HG03442 (cell line): ENCODE measurements at regions not wholly inside any gene's neighbourhood (a gene's known extent, or its start where the extent isn't known, plus 50 kb on each side); places are given as distances from the start of the nearest gene placed in this dataset.
"Not testable (repeated sequence)": the region's sequence is repeated elsewhere in the genome, so short reads cannot be mapped to it uniquely, and the experiment has no call there.

Experiments
- ATAC-seq: cut with Tn5 transposase; IDR thresholded peaks from one replicate; pipeline ENCODE4 v1.9.1; 2021; ENCODE audit warnings: mild to moderate bottlenecking, moderate library complexity; ENCODE audit not compliant: unreplicated experiment

DNA sequence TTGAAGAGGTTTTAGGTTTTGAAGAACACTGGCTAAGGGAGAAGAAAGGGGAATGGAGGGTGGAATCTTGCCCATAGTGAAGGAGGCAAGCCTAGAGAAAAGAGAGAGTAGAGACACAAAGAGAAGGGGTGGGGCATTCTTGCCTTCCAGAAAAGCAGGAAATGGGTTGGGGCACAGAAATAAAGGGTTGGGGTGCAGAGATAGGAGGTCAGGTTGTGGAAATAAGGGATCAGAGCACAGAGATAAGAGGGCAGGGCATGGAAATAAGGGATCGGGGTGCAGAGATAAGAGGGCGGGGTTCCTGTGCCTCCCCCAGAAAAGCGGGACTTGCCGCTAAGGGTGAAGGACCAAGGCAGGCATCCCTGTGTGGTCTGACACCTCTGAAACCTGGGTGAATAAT lies 69.9 kb downstream of the ALG1L2 start:
- not testable (repeated sequence) for ATAC-seq

DNA sequence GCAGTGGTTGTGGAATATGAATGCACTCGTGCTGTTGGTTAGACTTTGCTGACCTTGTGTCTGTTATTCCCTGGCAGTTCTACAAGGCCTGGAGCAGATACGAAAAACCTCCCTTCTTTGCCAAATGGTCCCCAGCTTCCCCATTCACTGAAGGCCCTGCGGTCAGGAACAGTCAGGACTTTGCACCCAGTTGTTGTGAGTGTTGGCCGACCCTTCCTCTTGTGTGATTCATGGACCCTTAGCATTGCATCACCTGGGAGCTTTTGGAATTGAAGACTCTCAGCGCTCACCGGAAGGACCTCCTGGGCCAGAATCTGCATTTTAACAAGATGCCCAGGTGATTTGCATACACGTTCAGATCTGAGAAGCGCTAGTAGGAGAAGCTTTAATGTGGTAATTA lies 71.6 kb downstream of the ALG1L2 start:
- not testable (repeated sequence) for ATAC-seq

DNA sequence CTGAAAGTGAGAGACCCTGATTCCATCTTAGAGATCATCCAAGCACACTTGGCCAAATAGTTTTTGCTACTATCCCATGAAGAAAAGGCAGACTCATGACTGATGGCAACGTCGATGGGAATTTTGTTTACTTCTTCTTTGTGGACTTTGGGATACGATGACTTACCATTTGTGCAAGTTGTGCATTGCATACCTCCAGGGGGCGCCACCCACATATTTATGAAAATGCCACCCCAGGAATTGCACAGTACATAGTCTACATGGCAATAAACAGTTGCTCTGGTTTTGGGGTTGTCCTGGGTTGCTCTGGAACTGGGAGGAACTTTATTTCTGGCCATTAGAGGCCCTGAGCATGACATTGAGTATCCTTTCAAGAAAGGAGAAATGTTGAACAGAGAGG lies 73.8 kb downstream of the ALG1L2 start:
- not testable (repeated sequence) for ATAC-seq

DNA sequence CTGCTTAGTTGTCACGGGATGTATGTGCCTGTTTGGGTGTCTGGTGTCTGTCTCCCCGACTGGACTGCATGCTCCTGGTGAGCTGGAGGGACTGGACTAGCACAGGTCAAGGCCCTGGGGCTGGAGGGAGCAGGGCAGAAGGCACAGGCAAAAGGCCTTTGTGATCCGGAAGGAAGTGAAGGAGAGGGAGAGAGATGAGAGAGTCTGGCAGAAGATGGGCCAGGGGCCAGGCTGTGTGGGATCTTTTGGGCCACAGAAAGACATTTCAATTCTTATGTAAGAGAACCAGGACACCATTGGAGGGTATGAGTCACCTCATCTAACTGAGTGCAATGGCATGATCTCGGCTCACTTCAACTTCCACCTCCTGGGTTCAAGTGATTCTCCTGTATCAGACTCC lies 85.2 kb downstream of the ALG1L2 start:
- not testable (repeated sequence) for ATAC-seq

DNA sequence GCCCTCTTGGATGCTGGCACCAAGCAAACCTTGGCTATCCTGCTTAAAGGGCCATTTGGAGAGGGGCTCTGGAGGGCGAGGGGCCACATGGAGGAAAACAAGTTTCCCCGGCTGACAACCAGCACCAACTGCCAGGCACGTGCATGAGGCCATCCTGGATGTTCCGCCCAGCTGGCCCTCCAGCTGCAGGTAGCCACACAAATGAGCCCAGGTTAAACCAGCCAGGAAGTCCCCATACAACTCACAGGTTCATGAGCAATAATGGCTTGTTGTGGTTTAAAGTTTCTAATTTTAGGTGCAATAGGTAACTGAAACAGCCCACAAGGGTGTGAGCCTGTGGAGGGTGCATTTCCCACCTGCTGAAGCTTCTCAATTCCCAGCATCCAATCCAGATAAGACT lies 93.6 kb downstream of the ALG1L2 start:
- ATAC-seq = not testable (repeated sequence)

DNA sequence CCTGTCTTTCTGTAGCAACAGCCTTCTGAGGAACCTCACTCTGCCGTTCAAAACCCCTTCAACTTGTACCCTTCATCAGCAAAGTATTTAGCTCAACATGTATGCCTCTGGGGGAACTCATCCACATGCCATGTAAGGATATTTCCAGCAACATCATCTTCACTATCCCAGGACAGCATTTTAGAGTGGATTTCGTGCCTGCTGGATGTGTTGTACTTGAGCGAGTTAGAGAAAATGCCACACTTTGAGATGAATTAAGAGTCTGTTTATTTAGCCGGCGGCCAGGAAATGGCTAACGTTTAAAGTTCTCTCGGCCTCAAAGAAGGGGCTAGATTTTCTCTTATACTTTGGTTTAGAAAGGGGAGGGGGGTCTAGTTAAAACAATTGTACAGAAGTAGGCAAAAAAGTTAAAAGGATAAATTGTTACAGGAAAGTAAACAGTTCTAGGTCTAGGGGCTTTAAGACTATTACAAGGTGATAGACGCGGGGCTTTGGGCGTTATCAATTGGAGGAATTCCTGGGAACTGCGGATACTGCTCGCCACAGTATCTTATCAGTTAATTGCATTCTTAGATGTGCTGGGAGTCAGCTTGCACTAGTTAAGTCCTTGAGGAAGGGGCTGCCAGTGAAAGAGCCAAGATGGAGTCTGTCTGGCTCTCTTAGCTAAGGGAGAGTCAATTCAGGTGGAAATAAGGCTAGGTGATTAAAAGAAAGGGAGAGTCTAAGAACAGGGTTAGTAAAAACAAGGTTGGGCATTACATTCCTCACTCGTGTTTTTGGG lies 95.0 kb downstream of the ALG1L2 start:
- not testable (repeated sequence) for ATAC-seq

DNA sequence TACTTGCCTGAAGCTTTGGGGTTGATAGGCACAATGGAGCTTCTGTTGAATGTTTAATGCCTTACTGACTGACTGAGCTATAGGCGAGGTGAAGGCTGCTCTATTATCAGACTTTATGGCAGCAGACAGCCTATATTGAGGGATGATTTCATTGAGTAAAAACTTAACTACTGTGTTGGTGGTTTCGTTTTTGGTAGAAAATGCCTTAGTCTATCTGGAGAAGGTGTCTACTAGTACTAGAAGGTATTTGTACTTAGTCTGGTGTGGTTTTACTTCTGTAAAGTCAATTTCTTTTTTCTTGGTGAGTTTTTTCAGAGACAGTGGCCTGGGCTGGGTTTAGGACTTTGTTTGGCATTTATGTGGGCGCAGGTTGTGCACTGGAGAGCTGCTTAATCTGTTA lies 97.2 kb downstream of the ALG1L2 start:
- not testable (repeated sequence) for ATAC-seq

DNA sequence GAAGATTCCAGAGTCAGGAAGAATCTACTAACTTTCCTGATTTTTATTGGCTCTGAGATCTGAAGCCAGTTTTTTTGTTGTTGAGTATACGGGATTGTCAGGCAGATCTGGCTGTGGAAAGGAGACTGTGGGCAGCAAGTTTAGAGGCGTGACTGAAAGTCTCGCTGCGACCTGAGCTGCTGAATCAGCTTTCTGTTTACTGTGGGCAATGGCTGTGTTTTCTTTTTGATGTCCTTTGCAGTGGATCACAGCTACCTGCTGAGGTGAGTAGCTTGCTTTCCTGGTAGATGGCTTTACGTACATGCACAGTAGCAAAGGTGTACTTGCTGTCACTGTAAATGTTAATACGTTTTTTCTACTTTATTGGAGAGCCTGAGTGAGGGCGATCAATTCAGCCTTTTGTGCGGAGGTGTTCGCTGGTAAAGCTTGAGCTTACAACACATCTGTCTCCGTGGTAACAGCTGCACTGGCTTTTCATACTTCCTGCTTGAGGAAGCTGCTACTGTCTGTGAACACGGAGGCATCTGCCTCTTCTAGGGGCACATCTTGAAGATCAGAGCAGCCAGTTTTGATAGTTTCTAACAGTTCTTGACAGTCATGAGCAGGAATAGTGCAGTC lies 97.8 kb downstream of the ALG1L2 start:
- not testable (repeated sequence) for ATAC-seq

DNA sequence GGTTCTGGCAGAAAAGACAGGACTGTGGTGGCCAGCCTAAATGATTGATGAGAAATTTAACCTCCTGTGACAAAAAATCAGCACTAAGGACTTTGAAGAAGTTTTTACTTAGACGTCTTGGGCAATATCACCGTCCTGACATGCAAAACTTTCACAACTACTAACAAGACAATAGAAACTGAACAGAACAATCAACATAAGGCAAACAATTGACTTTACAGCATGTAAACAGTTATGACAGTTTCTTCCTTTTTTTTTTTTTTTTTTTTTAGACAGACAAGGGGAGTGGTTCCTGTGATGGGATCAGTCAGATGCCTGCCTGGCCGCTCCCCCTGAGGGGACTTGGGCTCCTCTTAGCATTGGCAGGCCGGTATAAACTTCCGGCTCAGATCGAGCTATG lies 100.8 kb downstream of the ALG1L2 start:
- ATAC-seq = not testable (repeated sequence)

DNA sequence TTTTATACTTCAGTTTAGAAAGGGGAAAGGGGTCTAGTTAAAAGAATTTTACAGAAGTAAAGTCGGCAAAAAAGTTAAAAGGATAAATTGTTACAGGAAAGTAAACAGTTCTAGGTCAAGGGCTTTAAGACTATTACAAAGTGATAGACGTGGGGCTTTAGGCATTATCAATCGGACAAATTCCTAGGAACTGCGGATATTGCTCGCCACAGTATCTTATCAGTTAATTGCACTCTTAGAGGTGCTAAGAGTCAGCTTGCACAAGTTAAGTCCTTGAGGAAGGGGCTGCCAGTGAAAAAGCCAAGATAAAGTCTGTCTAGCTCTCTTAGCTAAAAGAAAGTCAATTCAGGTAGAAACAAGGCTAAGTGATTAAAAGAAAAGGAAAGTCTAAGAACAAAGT lies 102.1 kb downstream of the ALG1L2 start:
- ATAC-seq = not testable (repeated sequence)

DNA sequence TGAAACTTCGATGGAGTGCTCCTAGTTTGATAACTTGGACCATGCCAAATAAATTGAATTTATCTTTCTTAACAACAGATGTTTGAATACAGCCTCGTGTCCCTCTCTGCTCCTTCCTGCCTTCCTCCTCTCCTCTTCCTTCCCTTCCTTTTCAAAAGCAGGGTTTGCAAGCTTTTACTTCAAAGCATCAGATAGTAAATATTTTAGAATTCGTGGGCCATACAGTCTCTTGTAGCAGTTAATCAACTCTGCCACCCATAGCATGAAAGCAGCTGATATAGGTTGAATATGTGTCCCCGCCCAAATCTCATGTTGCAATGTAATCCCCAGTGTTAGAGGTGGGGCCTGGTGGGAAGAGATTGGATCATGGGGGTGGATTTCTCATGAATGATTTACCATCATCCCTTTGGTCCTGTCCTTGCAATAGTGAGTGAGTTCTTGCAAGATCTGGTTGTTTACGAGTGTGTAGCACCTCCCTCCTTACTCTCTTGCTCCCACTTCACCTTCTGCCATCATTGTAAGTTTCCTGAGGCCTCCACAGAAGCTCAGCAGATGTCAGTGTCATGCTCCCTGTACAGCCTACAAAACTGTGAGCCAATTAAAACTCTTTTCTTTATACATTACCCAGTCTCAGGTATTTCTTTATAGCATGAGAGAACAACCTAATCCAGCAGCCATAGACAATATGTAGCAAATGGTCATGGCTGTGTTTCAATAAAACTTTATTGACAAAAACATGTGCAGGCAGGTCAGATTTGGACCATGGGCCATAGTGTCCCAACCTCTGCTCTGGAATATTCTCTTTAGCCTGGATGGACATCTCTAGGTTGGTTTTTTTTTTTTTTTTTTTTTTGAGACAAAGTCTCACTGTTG lies 102.8 kb downstream of the ALG1L2 start:
- not testable (repeated sequence) for ATAC-seq

DNA sequence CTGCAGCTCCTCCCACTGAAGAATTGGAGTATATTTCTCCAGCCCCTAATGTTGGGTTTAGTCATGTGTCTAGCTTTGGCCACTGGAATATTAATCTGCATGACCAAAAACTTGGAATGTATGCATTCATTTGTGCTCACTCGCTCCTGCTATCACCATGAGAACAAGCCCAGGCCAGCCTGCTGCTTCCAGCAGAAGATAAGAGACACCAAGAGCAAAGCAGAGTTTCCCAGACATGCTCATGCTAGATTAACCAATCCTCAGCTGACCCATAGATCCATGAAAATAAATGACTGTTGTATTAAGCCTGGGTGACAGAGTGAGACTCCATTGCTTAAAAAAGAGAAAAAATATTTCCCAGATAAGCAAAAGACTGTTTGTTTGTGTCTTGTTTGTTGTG lies 119.6 kb downstream of the ALG1L2 start:
- not testable (repeated sequence) for ATAC-seq

DNA sequence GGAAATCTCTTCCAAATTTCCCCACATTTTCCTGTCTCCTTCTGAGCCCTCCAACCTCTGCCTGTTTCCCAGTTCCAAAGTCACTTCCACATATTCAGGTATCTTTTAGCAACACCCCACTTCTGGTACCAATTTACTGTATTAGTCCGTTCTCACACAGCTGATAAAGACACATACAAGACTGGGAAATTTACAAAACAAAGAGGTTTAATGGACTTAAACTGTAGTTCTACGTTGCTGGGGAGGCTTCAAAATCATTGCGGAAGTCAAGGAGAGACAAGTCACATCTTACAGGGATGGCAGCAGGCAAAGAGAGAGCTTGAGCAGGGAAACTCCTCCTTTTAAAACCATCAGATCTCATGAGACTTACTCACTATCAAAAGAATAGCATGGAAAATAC lies 122.0 kb downstream of the ALG1L2 start:
- ATAC-seq = not testable (repeated sequence)

DNA sequence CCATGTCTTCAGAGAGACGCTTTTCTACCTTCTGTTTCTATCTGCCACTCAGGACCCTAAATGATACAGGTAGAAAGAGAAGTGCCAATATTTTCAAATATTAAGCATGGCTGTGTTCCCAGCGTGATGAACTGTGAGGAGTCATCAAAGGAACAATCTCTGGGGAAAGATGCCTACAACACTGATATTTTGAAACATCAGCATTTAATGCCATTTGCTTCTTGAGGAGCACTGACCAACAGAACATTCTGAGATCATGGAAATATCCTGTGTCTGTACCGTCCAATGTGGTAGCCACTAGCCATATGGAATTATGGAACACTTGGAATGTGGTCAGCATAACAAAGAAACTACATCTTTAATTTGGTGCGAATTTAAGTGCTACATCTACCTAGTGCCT lies 117.9 kb upstream of the COL6A5 start:
- ATAC-seq = no peak

DNA sequence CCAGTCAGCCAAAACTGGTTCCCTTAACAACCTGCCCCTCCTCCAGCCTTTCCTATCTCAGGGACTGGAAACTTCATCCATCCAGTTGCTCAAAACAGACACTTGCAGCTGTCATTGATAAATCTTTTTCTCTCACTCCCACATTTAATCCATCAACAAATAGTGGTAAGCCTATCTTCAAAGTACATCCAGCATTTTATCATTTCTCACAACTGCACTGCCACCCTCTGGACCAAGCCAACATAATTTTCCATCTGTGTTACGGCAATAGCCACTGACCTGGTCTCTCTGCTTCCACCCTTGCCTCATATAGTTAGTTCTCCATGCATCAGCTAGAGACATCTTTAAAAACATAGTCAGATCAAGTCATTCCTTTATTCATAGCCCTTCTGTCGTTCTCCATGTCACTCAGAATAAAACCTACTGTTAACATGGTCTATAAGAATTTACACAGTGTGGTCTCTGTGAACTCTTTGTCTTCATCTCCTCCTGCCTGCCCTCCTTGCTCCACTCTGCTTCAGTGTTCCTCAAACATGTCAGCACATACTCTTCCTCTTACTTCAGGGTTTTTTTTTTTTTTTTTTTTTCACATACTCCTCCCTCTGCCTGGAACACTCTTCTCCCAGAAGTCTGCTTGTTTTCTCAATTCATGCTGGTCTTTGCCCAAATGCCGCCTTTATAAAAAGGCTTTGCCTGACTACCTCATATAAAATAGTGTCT lies 102.5 kb upstream of the COL6A5 start:
- ATAC-seq = no peak

DNA sequence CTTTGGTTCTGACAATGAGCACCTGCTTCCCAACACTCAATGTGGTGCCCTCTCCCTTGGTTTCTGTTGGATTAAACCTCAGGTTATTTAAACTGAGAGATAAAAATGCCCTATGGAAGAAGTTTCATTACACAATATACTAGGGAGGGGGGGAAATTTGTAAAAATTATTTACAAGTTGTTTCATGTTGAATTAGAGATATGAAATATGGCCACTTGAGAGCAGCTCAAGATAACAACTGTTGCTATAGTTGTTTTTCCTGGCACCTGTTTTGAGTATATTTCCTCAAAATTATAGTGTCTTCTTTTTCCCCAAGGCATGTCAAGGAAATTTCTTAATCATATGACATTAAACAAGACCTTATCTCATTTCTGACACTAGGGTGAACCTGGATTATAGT lies 101.7 kb upstream of the COL6A5 start:
- ATAC-seq = no peak

DNA sequence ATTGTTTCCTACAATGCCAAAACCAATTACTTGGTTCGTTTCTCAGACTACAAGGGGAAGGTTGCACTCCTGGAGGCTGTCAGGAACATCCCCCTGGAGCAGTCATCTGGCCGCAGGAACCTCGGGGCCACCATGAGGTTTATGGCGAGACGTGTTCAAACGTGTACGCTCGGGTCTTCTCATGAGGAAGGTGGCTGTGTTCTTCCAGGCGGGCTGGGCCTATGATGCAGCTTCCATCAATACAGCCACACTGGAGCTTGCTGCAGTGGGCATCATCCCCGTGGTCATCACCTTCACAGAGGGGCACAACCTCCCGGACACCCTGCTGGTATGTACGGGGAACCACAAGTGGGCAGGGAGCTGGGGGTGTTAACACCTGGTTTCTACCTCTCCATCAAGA lies 94.5 kb upstream of the COL6A5 start:
- no peak for ATAC-seq

DNA sequence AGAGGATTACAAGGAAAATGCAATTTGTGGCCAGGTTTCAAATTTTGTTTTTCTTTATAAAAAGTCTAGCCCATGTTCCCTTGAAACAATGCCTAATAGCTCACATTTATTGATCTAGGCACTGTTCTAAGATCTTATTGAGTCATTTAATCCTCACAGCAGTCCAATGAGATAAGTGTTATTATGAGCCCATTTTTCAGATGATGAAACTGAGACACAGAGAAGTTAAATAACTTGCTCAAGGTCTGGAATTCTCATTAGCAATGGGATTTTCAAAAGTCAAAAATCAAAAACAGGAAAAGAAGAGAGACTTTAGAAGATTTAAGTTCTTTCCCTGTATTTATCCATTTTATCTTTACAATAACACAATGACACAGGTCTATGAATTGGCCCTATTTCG lies 90.0 kb upstream of the COL6A5 start:
- ATAC-seq = no peak

DNA sequence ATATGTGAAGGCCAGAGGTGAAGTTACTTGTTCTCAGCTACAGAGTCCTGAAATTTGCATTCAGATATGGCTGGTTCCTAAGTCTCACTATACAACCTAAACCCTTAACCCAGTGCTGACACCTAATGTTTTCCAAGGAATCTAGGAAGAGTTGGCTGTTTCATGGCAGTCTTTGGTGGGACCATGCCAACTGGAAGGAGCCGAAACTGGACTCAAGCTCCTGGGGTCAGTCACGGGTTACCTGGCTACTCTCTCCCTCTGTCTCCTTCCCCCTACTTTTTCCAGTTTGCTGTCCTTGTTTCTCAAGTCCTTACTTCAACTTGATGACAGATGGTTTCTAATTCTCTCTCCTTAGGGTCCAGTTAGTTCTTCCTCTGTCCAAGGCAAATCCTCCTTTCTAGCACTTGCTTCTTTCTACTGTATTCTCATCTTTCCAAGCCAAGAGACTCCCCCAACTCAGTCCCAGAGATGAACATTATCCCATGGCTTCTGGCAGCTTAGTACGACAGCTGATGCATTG lies 88.6 kb upstream of the COL6A5 start:
- no peak for ATAC-seq

DNA sequence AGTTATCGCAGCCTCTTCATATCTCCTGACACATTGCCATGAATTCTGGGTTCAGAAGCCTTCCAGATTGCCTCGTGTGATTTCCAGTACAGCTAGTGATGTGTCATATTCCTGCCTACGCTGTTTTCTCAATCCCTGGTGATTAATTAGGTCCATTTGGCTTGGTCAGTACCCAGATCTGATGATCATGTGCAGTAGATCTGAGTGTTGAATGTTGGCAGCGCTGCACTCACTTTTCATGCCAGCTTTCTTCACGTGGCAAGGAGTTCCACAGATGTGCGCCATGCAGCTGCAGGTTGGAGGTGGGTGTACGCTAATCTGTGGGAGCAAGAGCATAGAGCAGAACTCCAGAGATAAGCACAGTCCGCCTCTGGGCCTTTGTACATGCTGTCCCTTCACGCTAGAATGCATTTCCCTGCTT lies 86.9 kb upstream of the COL6A5 start:
- ATAC-seq = no peak
